Right renal cortex interstitium (tissue), 3 donors: ENCODE measurements at regions not wholly inside any gene's neighbourhood (a gene's known extent, or its start where the extent isn't known, plus 50 kb on each side); places are given as distances from the start of the nearest gene placed in this dataset.
"Not testable (repeated sequence)": the region's sequence is repeated elsewhere in the genome, so short reads cannot be mapped to it uniquely, and the experiment has no call there.

Experiments
- DNase-seq, 3 donors: peaks; one replicate each; pipeline ENCODE4 v3.0.0-alpha.2; 2013; ENCODE audit warnings: low read depth in 3 of 3, low spot score in 2 of 3

GRCh38 chr2:61774351-61774750 lies 79.5 kb downstream of the FAM161A start:
- no peak for DNase-seq

- DNase-seq = no peak
Measured at GRCh38 chr2:61771904-61772845, 81.7 kb downstream of the FAM161A start.

GRCh38 chr2:61770746-61771145 lies 83.1 kb downstream of the FAM161A start:
- no peak for DNase-seq

- DNase-seq = no peak
Measured at GRCh38 chr2:61770298-61770697, 83.6 kb downstream of the FAM161A start.

GRCh38 chr2:61769093-61769675 lies 84.7 kb downstream of the FAM161A start:
- DNase-seq = no peak

- DNase-seq = peak; percentile 89 to 95 (median 93)
Measured at GRCh38 chr2:61764035-61764800, 89.6 kb downstream of the FAM161A start.

- DNase-seq = peak in 1 of 3 donors; percentile 74
Measured at GRCh38 chr2:61763605-61764034, 90.2 kb downstream of the FAM161A start.

GRCh38 chr2:61762292-61762691 lies 91.6 kb downstream of the FAM161A start:
- no peak for DNase-seq

- DNase-seq = no peak
Measured at GRCh38 chr2:61759718-61760117, 94.1 kb downstream of the FAM161A start.

GRCh38 chr2:61759005-61759404 lies 94.9 kb downstream of the FAM161A start:
- no peak for DNase-seq

GRCh38 chr2:61758159-61758558 lies 95.7 kb downstream of the FAM161A start:
- no peak for DNase-seq

GRCh38 chr2:61753512-61753911 lies 100.3 kb downstream of the FAM161A start:
- no peak for DNase-seq

- no peak for DNase-seq
Measured at GRCh38 chr2:61750624-61751023, 103.2 kb downstream of the FAM161A start.

- no peak for DNase-seq
Measured at GRCh38 chr2:61742955-61743354, 110.9 kb downstream of the FAM161A start.

- DNase-seq = no peak
Measured at GRCh38 chr2:61737841-61738240, 116.0 kb downstream of the FAM161A start.

- no peak for DNase-seq
Measured at GRCh38 chr2:61736953-61737352, 116.9 kb downstream of the FAM161A start.

GRCh38 chr2:61733563-61733962 lies 120.3 kb downstream of the FAM161A start:
- DNase-seq = no peak

GRCh38 chr2:61732787-61733186 lies 121.1 kb downstream of the FAM161A start:
- no peak for DNase-seq

GRCh38 chr2:61727746-61728145 lies 126.1 kb downstream of the FAM161A start:
- no peak for DNase-seq

- no peak for DNase-seq
Measured at GRCh38 chr2:61726456-61727209, 127.2 kb downstream of the FAM161A start.

GRCh38 chr2:61723364-61723763 lies 130.5 kb downstream of the FAM161A start:
- DNase-seq = not testable (repeated sequence)
